ENCODE measurements at regions not wholly inside any gene's neighbourhood (a gene's known extent, or its start where the extent isn't known, plus 50 kb on each side); places are given as distances from the start of the nearest gene placed in this dataset.

GRCh38 chr5:173397516-173397915 is 69.3 kb upstream of the STC2 start:
- H3K9me3 Mint-ChIP-seq = peaks cover 0 to 22% (median 5%) of the 10 kb centered on the region in 11 donors
- CTCF ChIA-PET = no interaction called here
- ATAC-seq = no peak

GRCh38 chr5:173396311-173396993 is 68.2 kb upstream of the STC2 start:
- ChIA-PET POLR2A (no interaction called here), CTCF (no interaction called here)
- no peaks in the 10 kb centered on the region for H3K4me1 ChIP-seq (ENCODE audit: control insufficient read depth in 2 of 2, insufficient read depth in 2 of 2, low read length in 2 of 2)
- Mint-ChIP-seq H3K9me3 (peaks cover 0 to 21% (median 6%) of the 10 kb centered on the region in 11 donors), H3K27ac (no peak overlapping the region), H3K4me3 (no peak overlapping the region), H3K36me3 (no peaks in the 10 kb centered on the region), H3K27me3 (peaks cover 0 to 36% (median 18%) of the 10 kb centered on the region in 5 donors), H3K4me1 (peaks cover 0 to 2% (median 0%) of the 10 kb centered on the region in 7 donors)
- no peak for DNase-seq
- no peaks in the 10 kb centered on the region for H3K9me3 ChIP-seq (ENCODE audit: control insufficient read depth in 2 of 3, low read length in 3 of 3)
- H3K27ac ChIP-seq (ENCODE audit: low read depth, low read length) = no peak overlapping the region
- no peak for ATAC-seq
- H3K27me3 ChIP-seq (ENCODE audit: control insufficient read depth in 2 of 2, insufficient read depth in 2 of 2, low read length in 2 of 2) = no peaks in the 10 kb centered on the region
- no peaks in the 10 kb centered on the region for H3K36me3 ChIP-seq (ENCODE audit: control insufficient read depth in 2 of 3, insufficient read depth in 3 of 3, low read length in 3 of 3)
- no peak overlapping the region for H3K4me3 ChIP-seq (ENCODE audit: low read length)
- intact Hi-C loops (cut with micrococcal nuclease) = no loop called here

More at GRCh38 chr5:173397516-173397915, 69.3 kb upstream of the STC2 start:
- POLR2A ChIA-PET = no interaction called here
- intact Hi-C loops (cut with micrococcal nuclease) = no loop called here
- H3K4me1 Mint-ChIP-seq = peaks cover 0 to 2% (median 0%) of the 10 kb centered on the region in 7 donors
- no peaks in the 10 kb centered on the region for H3K27me3 ChIP-seq (ENCODE audit: control insufficient read depth in 2 of 2, insufficient read depth in 2 of 2, low read length in 2 of 2)
- peaks cover 0 to 40% (median 18%) of the 10 kb centered on the region in 5 donors for H3K27me3 Mint-ChIP-seq
- H3K36me3 Mint-ChIP-seq = no peaks in the 10 kb centered on the region
- H3K36me3 ChIP-seq (ENCODE audit: control insufficient read depth in 2 of 3, insufficient read depth in 3 of 3, low read length in 3 of 3) = no peaks in the 10 kb centered on the region
- H3K9me3 ChIP-seq (ENCODE audit: control insufficient read depth in 2 of 3, low read length in 3 of 3) = no peaks in the 10 kb centered on the region
- H3K4me1 ChIP-seq (ENCODE audit: control insufficient read depth in 2 of 2, insufficient read depth in 2 of 2, low read length in 2 of 2) = no peaks in the 10 kb centered on the region
- H3K27ac ChIP-seq (ENCODE audit: low read depth, low read length) = no peak overlapping the region
- H3K4me3 Mint-ChIP-seq = no peak overlapping the region
- H3K27ac Mint-ChIP-seq = no peak overlapping the region
- no peak overlapping the region for H3K4me3 ChIP-seq (ENCODE audit: low read length)
- DNase-seq = no peak

GRCh38 chr5:173395933-173396308 is 67.7 kb upstream of the STC2 start:
- POLR2A ChIA-PET = no interaction called here
- Mint-ChIP-seq H3K4me1 (peaks cover 0 to 2% (median 0%) of the 10 kb centered on the region in 7 donors), H3K36me3 (no peaks in the 10 kb centered on the region), H3K4me3 (no peak overlapping the region), H3K27ac (no peak overlapping the region), H3K27me3 (peaks cover 0 to 40% (median 22%) of the 10 kb centered on the region in 5 donors), H3K9me3 (peaks cover 0 to 21% (median 6%) of the 10 kb centered on the region in 11 donors)
- Histone ChIP-seq H3K9me3 (ENCODE audit: control insufficient read depth in 2 of 3, low read length in 3 of 3) (no peaks in the 10 kb centered on the region), H3K4me3 (ENCODE audit: low read length) (no peak overlapping the region), H3K27me3 (ENCODE audit: control insufficient read depth in 2 of 2, insufficient read depth in 2 of 2, low read length in 2 of 2) (no peaks in the 10 kb centered on the region), H3K27ac (ENCODE audit: low read depth, low read length) (no peak overlapping the region), H3K36me3 (ENCODE audit: control insufficient read depth in 2 of 3, insufficient read depth in 3 of 3, low read length in 3 of 3) (no peaks in the 10 kb centered on the region), H3K4me1 (ENCODE audit: control insufficient read depth in 2 of 2, insufficient read depth in 2 of 2, low read length in 2 of 2) (no peaks in the 10 kb centered on the region)
- no peak for DNase-seq
- intact Hi-C loops (cut with micrococcal nuclease) = no loop called here
- ATAC-seq = no peak
- CTCF ChIA-PET = no interaction called here

- ATAC-seq = no peak
- no peak for DNase-seq
- intact Hi-C loops (cut with micrococcal nuclease) = no loop called here
- peaks cover 0 to 2% (median 0%) of the 10 kb centered on the region in 7 donors for H3K4me1 Mint-ChIP-seq
- H3K27me3 Mint-ChIP-seq = peaks cover 4 to 45% (median 27%) of the 10 kb centered on the region in 5 donors
- Histone ChIP-seq H3K9me3 (ENCODE audit: control insufficient read depth in 2 of 3, low read length in 3 of 3) (no peaks in the 10 kb centered on the region), H3K27ac (ENCODE audit: low read depth, low read length) (no peak overlapping the region), H3K4me3 (ENCODE audit: low read length) (no peak overlapping the region), H3K27me3 (ENCODE audit: control insufficient read depth in 2 of 2, insufficient read depth in 2 of 2, low read length in 2 of 2) (no peaks in the 10 kb centered on the region), H3K36me3 (ENCODE audit: control insufficient read depth in 2 of 3, insufficient read depth in 3 of 3, low read length in 3 of 3) (no peaks in the 10 kb centered on the region), H3K4me1 (ENCODE audit: control insufficient read depth in 2 of 2, insufficient read depth in 2 of 2, low read length in 2 of 2) (no peaks in the 10 kb centered on the region)
- peaks cover 0 to 21% (median 6%) of the 10 kb centered on the region in 11 donors for H3K9me3 Mint-ChIP-seq
- ChIA-PET POLR2A (no interaction called here), CTCF (no interaction called here)
- no peak overlapping the region for H3K27ac Mint-ChIP-seq
- H3K36me3 Mint-ChIP-seq = no peaks in the 10 kb centered on the region
- H3K4me3 Mint-ChIP-seq = no peak overlapping the region
Observed at GRCh38 chr5:173395257-173395932, 67.2 kb upstream of the STC2 start.

- no peaks in the 10 kb centered on the region for H3K27me3 ChIP-seq (ENCODE audit: control insufficient read depth in 2 of 2, insufficient read depth in 2 of 2, low read length in 2 of 2)
- no peaks in the 10 kb centered on the region for H3K4me1 ChIP-seq (ENCODE audit: control insufficient read depth in 2 of 2, insufficient read depth in 2 of 2, low read length in 2 of 2)
- peaks cover 7 to 52% (median 34%) of the 10 kb centered on the region in 5 donors for H3K27me3 Mint-ChIP-seq
- H3K27ac Mint-ChIP-seq = no peak overlapping the region
- ChIA-PET POLR2A (no interaction called here), CTCF (no interaction called here)
- no peaks in the 10 kb centered on the region for H3K9me3 ChIP-seq (ENCODE audit: control insufficient read depth in 2 of 3, low read length in 3 of 3)
- ATAC-seq (no peak), DNase-seq (no peak)
- peaks cover 0 to 21% (median 9%) of the 10 kb centered on the region in 11 donors for H3K9me3 Mint-ChIP-seq
- no peaks in the 10 kb centered on the region for H3K36me3 Mint-ChIP-seq
- intact Hi-C loops (cut with micrococcal nuclease) = no loop called here
- H3K4me1 Mint-ChIP-seq = peaks cover 0 to 2% (median 0%) of the 10 kb centered on the region in 7 donors
- H3K27ac ChIP-seq (ENCODE audit: low read depth, low read length) = no peak overlapping the region
- H3K4me3 Mint-ChIP-seq = no peak overlapping the region
- H3K36me3 ChIP-seq (ENCODE audit: control insufficient read depth in 2 of 3, insufficient read depth in 3 of 3, low read length in 3 of 3) = no peaks in the 10 kb centered on the region
- H3K4me3 ChIP-seq (ENCODE audit: low read length) = no peak overlapping the region
Observed at GRCh38 chr5:173394701-173395100, 66.5 kb upstream of the STC2 start.

GRCh38 chr5:173392172-173392571 is 64.0 kb upstream of the STC2 start:
- Mint-ChIP-seq H3K4me1 (no peaks in the 10 kb centered on the region), H3K9me3 (peaks cover 3 to 14% (median 7%) of the 10 kb centered on the region in 11 donors), H3K27me3 (peaks cover 12 to 52% (median 37%) of the 10 kb centered on the region in 5 donors), H3K4me3 (no peak overlapping the region), H3K27ac (no peak overlapping the region), H3K36me3 (no peaks in the 10 kb centered on the region)
- Histone ChIP-seq H3K27me3 (ENCODE audit: control insufficient read depth in 2 of 2, insufficient read depth in 2 of 2, low read length in 2 of 2) (no peaks in the 10 kb centered on the region), H3K9me3 (ENCODE audit: control insufficient read depth in 2 of 3, low read length in 3 of 3) (no peaks in the 10 kb centered on the region), H3K36me3 (ENCODE audit: control insufficient read depth in 2 of 3, insufficient read depth in 3 of 3, low read length in 3 of 3) (no peaks in the 10 kb centered on the region), H3K4me1 (ENCODE audit: control insufficient read depth in 2 of 2, insufficient read depth in 2 of 2, low read length in 2 of 2) (no peaks in the 10 kb centered on the region), H3K4me3 (ENCODE audit: low read length) (no peak overlapping the region), H3K27ac (ENCODE audit: low read depth, low read length) (no peak overlapping the region)
- intact Hi-C loops (cut with micrococcal nuclease) = no loop called here
- DNase-seq = no peak
- ChIA-PET CTCF (no interaction called here), POLR2A (no interaction called here)
- ATAC-seq = no peak

GRCh38 chr5:173391031-173391430 is 62.8 kb upstream of the STC2 start:
- ATAC-seq (no peak), DNase-seq (no peak)
- ChIA-PET POLR2A (no interaction called here), CTCF (no interaction called here)
- Mint-ChIP-seq H3K4me3 (no peak overlapping the region), H3K27me3 (peaks cover 12 to 47% (median 37%) of the 10 kb centered on the region in 5 donors), H3K36me3 (no peaks in the 10 kb centered on the region), H3K27ac (no peak overlapping the region), H3K9me3 (peaks cover 3 to 14% (median 7%) of the 10 kb centered on the region in 11 donors), H3K4me1 (no peaks in the 10 kb centered on the region)
- H3K27me3 ChIP-seq (ENCODE audit: control insufficient read depth in 2 of 2, insufficient read depth in 2 of 2, low read length in 2 of 2) = no peaks in the 10 kb centered on the region
- intact Hi-C loops (cut with micrococcal nuclease) = no loop called here
- H3K4me1 ChIP-seq (ENCODE audit: control insufficient read depth in 2 of 2, insufficient read depth in 2 of 2, low read length in 2 of 2) = no peaks in the 10 kb centered on the region
- no peaks in the 10 kb centered on the region for H3K36me3 ChIP-seq (ENCODE audit: control insufficient read depth in 2 of 3, insufficient read depth in 3 of 3, low read length in 3 of 3)
- no peaks in the 10 kb centered on the region for H3K9me3 ChIP-seq (ENCODE audit: control insufficient read depth in 2 of 3, low read length in 3 of 3)
- H3K4me3 ChIP-seq (ENCODE audit: low read length) = no peak overlapping the region
- H3K27ac ChIP-seq (ENCODE audit: low read depth, low read length) = no peak overlapping the region
